Peyer's patch (tissue), 4 donors: ENCODE measurements at regions not wholly inside any gene's neighbourhood (a gene's known extent, or its start where the extent isn't known, plus 50 kb on each side); places are given as distances from the start of the nearest gene placed in this dataset.
"Not testable (repeated sequence)": the region's sequence is repeated elsewhere in the genome, so short reads cannot be mapped to it uniquely, and the experiment has no call there.

Experiments used
- DNase-seq, 3 donors: peaks; one replicate each; pipeline ENCODE4 v3.0.0-alpha.2; 2017 to 2019
- H3K27ac ChIP-seq, 4 donors: fragments of 200-600 bp; sonication (generic); one replicate each; pipeline ENCODE4 v1.5.1; 2016 to 2019
- H3K27me3 ChIP-seq, 2 donors: fragments of 200-600 bp; sonication (generic); one replicate each; pipeline ENCODE4 v1.5.1; 2019
- H3K36me3 ChIP-seq, 3 donors: fragments of 200-600 bp; sonication (generic); one replicate each; pipeline ENCODE4 v1.5.1; 2016 to 2019
- H3K4me1 ChIP-seq, 4 donors: fragments of 200-600 bp; sonication (generic); one replicate each; pipeline ENCODE4 v1.5.1; 2016 to 2019
- H3K4me3 ChIP-seq, 4 donors: fragments of 200-600 bp; sonication (generic); 1 replicate in 3 of 4; 2 replicates in 1 of 4; pipeline ENCODE4 v1.5.1; 2016 to 2019; ENCODE audit warnings: mild to moderate bottlenecking in 1 of 4
- H3K9me3 ChIP-seq, 4 donors: fragments of 200-600 bp; sonication (generic); one replicate each; pipeline ENCODE4 v1.5.1; 2016 to 2019; ENCODE audit warnings: mild to moderate bottlenecking in 1 of 4
- POLR2A ChIP-seq, 2 donors: fragments of 450-650 bp; IDR thresholded peaks; one replicate each; pipeline ENCODE4 v1.5.1; 2017; ENCODE audit warnings: antibody characterized with exemption in 2 of 2, mild to moderate bottlenecking in 2 of 2, moderate library complexity in 2 of 2
- TF ChIP-seq, protein P1 (sequence below), 6 experiments: fragments of 450-650 bp in 4 of 6; fragments of 200-600 bp in 2 of 6; sonication (generic) in 1 of 6; IDR thresholded peaks; one replicate each; pipeline ENCODE4 v1.5.1; 2017 to 2019; ENCODE audit warnings: antibody characterized with exemption in 6 of 6, mild to moderate bottlenecking in 3 of 6, moderate library complexity in 1 of 6

DNA sequence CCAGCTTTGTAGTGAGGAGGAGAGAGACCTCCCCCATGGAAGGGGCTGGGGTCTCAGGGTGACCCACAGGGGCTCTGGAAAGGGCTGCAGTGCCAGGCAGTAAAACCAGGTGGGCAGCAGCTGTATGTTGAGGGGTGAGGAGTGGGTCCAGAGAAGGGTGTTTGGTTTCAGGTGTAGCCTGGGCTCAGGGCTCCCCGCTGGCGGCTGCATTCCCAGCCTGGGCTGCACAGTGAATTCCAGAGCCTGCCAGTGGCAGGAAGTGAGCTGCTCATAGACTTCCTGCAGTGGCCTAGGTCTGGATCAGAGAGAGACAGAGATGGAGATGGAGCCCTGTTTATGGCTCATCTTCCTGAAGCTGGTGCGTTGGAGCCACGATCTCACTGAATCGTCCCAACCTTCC, 356.4 kb downstream of the PTPRU start:
- H3K27me3 ChIP-seq, result no peaks in the 10 kb centered on the region
- no peaks in the 10 kb centered on the region for H3K4me1 ChIP-seq
- H3K36me3 ChIP-seq, result no peaks in the 10 kb centered on the region
- TF ChIP-seq, protein P1, sequence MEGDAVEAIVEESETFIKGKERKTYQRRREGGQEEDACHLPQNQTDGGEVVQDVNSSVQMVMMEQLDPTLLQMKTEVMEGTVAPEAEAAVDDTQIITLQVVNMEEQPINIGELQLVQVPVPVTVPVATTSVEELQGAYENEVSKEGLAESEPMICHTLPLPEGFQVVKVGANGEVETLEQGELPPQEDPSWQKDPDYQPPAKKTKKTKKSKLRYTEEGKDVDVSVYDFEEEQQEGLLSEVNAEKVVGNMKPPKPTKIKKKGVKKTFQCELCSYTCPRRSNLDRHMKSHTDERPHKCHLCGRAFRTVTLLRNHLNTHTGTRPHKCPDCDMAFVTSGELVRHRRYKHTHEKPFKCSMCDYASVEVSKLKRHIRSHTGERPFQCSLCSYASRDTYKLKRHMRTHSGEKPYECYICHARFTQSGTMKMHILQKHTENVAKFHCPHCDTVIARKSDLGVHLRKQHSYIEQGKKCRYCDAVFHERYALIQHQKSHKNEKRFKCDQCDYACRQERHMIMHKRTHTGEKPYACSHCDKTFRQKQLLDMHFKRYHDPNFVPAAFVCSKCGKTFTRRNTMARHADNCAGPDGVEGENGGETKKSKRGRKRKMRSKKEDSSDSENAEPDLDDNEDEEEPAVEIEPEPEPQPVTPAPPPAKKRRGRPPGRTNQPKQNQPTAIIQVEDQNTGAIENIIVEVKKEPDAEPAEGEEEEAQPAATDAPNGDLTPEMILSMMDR (IDR thresholded peaks at IDR 0.05), result no peak
- TF ChIP-seq POLR2A (IDR thresholded peaks at IDR 0.05), result no peak
- no peak overlapping the region for H3K27ac ChIP-seq
- H3K4me3 ChIP-seq, result no peak overlapping the region
- DNase-seq, result no peak
- no peaks in the 10 kb centered on the region for H3K9me3 ChIP-seq

DNA sequence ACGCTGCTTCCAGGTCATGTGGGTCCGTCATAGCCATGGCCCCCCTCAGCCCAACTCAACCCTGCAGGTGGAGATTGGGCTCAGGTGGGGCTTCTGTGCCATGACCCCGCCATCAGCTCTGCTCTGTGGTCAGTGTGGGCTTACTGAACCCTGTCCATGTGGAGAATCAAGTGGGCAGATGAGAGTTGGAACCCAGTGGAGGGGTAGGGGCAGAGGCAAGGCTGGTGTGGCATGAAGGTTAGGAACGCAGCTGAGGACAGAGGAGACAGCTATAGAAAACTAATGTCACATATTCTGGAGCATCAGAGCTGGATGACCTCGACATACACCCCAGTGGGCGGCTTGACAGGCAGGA, 355.9 kb downstream of the PTPRU start:
- no peaks in the 10 kb centered on the region for H3K27me3 ChIP-seq
- H3K4me3 ChIP-seq, result no peak overlapping the region
- H3K9me3 ChIP-seq, result no peaks in the 10 kb centered on the region
- TF ChIP-seq POLR2A (IDR thresholded peaks at IDR 0.05), result no peak
- TF ChIP-seq, protein P1 (IDR thresholded peaks at IDR 0.05), result no peak
- DNase-seq, result no peak
- no peak overlapping the region for H3K27ac ChIP-seq
- no peaks in the 10 kb centered on the region for H3K4me1 ChIP-seq
- no peaks in the 10 kb centered on the region for H3K36me3 ChIP-seq

DNA sequence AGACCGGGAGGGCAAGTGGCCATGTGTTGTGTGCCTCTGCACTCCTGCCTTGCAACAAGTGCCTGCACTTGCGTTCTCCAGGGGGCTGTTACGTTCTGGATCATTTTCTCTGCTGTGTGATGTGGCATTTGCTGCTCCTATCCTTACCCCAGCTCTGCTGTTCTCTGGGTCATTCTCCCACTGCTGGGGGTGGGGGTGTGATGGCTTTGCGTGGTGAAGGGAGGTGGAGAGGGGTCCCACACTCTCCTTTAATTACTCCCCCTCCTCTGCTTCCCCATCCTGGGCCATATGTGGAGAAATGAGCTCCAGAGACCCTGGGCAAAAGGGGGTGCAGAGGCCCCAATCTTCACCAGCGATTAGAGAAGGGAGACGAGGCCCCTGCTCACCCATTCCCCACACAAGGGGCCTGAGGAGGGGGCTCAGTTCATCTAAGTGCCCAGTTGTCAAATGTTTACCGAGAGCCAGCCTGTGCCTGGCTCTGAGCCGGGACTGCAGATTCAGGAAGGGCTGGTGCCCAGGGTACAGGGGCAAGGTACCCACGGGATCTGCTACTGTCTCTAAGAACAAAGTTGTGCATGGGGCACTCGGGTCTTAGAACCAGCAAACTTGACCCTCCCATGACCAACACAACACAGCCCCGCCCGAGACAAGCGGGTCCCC, 355.4 kb downstream of the PTPRU start:
- Histone ChIP-seq H3K27me3 (no peaks in the 10 kb centered on the region), H3K36me3 (no peaks in the 10 kb centered on the region), H3K27ac (no peak overlapping the region), H3K4me1 (no peaks in the 10 kb centered on the region), H3K4me3 (no peak overlapping the region), H3K9me3 (no peaks in the 10 kb centered on the region)
- DNase-seq, result no peak
- no peak for TF ChIP-seq POLR2A (IDR thresholded peaks at IDR 0.05)

DNA sequence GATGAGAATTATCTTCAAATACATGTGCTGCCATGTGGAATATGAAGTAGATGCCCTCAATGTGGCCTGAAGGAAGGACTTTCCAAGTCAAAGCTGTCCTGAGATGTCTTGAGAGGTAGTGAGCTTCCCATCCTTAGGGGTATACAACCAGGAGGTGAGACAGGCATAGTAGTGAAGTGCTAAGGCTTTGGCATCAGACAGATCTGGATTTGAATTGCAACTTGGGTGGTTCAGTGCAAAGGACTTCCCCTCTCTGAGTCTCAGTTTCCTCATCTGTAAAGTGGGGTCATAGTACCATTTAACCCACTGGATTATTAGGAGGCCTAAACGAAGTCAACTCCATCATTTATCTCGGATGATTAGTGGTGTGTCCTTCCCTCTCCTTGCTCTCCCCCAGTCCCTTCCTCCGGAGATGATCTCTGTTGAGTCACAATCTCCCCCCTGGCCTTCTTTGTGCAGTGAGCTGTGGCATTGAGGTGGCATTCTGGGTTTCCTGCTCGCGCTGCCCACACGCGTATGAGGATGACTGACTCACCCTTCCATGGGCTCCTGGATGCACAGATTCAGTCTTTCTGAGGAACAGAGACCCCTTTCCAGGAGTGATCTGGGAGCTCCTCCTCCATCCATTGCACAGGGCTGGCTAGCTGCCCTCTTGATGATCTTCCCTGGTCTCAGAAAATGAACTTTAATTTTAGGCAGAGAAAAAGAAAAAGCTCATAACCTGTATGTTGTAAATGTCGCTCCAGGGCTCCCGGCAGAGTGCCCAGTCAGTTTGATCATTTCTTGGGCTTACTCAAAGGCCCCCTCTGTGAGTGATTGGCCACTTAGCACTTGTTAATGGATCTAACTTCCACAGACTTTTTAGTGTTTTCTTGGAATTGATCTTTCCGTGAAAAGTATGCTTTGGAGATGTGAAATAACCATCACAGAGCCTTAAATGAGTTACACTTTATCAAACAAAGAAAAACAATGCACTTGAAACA, 354.6 kb downstream of the PTPRU start:
- no peaks in the 10 kb centered on the region for H3K9me3 ChIP-seq
- no peak overlapping the region for H3K4me3 ChIP-seq
- DNase-seq, result no peak
- H3K27ac ChIP-seq, result no peak overlapping the region
- TF ChIP-seq POLR2A (IDR thresholded peaks at IDR 0.05), result no peak
- TF ChIP-seq, protein P1 (IDR thresholded peaks at IDR 0.05), result no peak
- H3K36me3 ChIP-seq, result no peaks in the 10 kb centered on the region
- no peaks in the 10 kb centered on the region for H3K27me3 ChIP-seq
- H3K4me1 ChIP-seq, result no peaks in the 10 kb centered on the region

DNA sequence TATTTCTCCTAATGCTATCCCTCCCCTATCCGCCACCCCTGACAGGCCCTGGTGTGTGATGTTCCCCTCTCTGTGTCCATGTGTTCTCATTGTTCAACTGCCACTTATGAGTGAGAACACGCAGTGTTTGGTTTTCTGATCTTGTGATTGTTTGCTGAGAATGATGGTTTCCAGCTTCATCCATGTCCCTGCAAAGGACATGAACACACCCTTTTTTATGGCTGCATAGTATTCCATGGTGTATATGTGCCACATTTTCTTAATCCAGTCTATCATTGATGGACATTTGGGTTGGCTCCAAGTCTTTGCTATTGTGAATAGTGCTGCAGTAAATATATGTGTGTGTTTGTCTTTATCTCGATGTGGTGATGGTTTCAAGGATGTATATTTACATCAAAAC, 353.4 kb downstream of the PTPRU start:
- not testable (repeated sequence) for H3K27me3 ChIP-seq, H3K36me3 ChIP-seq, H3K4me1 ChIP-seq, H3K9me3 ChIP-seq, H3K4me3 ChIP-seq, DNase-seq, H3K27ac ChIP-seq

DNA sequence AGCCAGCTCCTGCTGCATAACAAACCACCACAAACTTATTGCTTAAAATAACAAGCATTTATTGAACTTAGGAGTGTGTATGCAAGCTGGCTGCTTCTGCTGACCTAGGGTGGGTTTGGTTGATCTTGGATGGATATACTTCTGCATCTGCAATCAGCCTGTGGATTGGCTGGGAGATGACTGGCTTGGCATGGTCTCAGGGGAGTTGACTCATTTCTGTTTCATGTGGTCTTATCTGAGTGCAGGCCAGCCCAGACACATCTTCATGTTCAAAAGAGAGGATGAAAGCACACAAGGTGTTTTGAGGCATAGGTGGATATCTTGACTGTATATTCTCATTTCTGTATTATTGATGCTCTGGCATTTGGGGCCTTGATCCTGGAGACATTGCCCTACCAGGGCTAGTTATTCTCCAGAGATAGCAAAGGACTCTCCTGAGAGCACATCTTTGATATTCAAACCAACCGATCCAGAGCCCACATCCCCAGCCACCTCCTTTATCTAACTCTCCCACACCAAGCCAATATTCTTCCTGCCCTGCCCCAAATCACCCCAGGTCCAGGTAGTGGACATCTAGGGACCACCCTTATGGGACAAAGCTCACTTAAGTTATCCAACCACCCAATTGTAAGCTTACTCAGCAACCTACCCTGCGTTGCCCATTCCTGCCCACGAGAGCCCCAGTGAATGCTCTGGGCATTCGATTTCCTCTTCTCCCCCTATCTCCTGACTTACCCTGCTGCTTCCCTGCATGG, 350.8 kb downstream of the PTPRU start:
- TF ChIP-seq POLR2A (IDR thresholded peaks at IDR 0.05), result no peak
- TF ChIP-seq, protein P1 (IDR thresholded peaks at IDR 0.05), result no peak
- Histone ChIP-seq H3K4me1 (no peaks in the 10 kb centered on the region), H3K27ac (no peak overlapping the region), H3K9me3 (no peaks in the 10 kb centered on the region), H3K4me3 (no peak overlapping the region), H3K27me3 (no peaks in the 10 kb centered on the region), H3K36me3 (no peaks in the 10 kb centered on the region)
- DNase-seq, result no peak
